Adrenal gland (tissue), 5 donors: ENCODE measurements at regions not wholly inside any gene's neighbourhood (a gene's known extent, or its start where the extent isn't known, plus 50 kb on each side); places are given as distances from the start of the nearest gene placed in this dataset.

ENCODE experiments used
- CTCF ChIP-seq, 6 experiments: fragments of 450-650 bp in 4 of 6; fragments of 200-600 bp in 2 of 6; sonication (generic) in 1 of 6; IDR thresholded peaks; 1 replicate in 5 of 6; 2 replicates in 1 of 6; pipeline versions ENCODE4 v1.5.1 to v1.8.0; 2016 to 2021; ENCODE audit warnings: antibody characterized with exemption in 6 of 6, mild to moderate bottlenecking in 2 of 6, moderate library complexity in 1 of 6
- POLR2A ChIP-seq, 2 donors: fragments of 450-650 bp; IDR thresholded peaks; one replicate each; pipeline ENCODE4 v1.6.1; 2017; ENCODE audit warnings: antibody characterized with exemption in 2 of 2, mild to moderate bottlenecking in 2 of 2, moderate library complexity in 1 of 2
- donor health status: DM: no; HTN: no; CAD: no.

GRCh38 chr12:90048918-90049317, 340.3 kb upstream of the ATP2B1 start:
- TF ChIP-seq CTCF (IDR thresholded peaks at IDR 0.05), result no peak
- TF ChIP-seq POLR2A (IDR thresholded peaks at IDR 0.05), result no peak
